ENCODE measurements at regions not wholly inside any gene's neighbourhood (a gene's known extent, or its start where the extent isn't known, plus 50 kb on each side); places are given as distances from the start of the nearest gene placed in this dataset.

DNA sequence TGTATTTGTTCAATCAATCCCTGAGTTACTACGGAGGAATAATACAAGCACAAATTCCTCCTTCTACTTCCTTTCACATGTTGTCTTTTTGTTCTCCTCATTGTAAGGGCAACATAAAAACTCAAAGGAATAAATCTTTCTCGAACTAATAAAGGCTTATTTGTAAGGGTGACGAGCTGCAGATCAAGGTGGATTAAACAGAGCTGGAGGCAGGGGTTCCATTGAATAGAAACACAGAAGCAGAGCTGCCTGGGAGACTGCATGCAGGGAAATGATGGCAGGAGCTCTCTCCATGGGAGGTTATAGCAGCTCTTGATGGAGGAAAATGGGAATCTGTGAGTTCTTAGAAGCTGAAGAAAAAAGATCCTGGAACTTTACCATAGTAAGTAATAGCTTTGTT is 160.2 kb downstream of the CYYR1 start:
- intact Hi-C loops (cut with DNase I), result no loop called here
- ATAC-seq, result no peak
- no peak for DNase-seq (ENCODE audit: low spot score)

DNA sequence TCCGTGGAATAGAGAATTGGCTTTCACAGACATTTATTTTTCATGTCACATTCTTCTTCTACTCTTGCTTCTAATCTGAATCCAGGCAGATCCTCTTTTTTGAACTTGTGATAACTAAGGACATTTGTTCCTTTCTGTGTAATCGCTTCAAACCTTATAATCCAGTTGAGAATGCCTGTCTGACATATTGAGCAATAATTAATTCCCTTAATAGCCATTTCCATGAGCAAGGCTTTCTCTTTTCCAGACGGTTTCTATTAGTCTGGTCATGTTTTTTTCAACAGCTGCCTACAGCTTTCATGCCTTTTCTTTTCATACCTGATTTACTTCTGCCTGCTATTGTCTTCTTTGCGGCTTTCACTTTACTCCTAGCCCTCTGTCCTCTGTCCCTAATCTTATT is 163.4 kb downstream of the CYYR1 start:
- ATAC-seq (peak; percentile 80), DNase-seq (ENCODE audit: low spot score) (no peak)
- intact Hi-C loops (cut with DNase I), result no loop called here

- DNase-seq (ENCODE audit: low spot score) (no peak), ATAC-seq (no peak)
- intact Hi-C loops (cut with DNase I), result no loop called here
Observed at GRCh38 chr21:26408511-26408910, 164.6 kb downstream of the CYYR1 start.

DNA sequence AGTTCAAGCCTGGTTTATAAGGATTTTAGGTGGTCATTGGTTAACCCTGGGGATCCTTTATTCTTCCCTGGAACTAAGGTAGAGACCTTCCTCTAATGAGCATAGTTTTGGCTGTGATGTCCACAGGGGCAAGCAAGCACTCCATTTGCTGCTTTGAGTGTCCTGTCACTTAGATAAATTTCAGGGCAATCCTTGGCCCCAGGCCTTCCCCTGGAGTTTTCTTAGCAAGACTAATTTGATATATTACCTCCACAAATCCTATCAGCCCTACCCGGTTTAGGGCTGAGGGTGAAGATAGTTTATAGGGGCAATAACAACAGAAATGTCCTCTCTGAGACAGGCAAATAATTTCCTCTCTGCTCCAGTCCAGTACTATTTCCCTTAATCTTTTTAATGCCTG is 166.6 kb downstream of the CYYR1 start:
- DNase-seq (ENCODE audit: low spot score) (no peak), ATAC-seq (no peak)
- intact Hi-C loops (cut with DNase I), result no loop called here

DNA sequence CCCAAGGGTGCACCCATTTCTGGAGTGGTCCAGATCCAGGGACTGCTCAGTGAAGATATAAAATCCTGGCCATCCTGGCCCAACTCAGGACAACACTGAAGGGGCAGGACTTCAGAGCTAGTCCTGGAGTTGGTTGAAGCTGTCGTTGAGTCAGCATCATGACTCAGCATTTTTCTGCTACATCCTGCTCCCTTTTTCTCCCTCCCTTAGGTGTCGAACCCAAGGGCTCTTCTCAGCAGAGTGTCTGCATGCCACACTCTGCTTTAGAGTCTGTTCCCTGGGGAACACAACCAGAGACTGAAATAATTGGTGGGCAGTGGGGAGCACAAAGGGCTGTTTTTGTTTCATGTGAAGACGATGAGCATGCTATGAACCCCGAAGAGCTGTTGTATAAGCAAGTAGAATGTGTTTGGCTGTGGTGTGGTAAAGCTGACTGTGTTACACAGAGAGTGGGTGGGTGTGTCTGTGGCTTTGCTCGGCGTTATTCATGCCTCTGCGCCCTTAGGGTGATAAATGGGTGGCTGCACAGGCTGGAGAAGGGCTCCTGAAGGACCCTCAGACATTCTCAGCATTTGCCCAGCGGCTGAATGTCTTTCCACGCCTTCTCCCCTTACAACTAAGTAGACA is 167.2 kb downstream of the CYYR1 start:
- ATAC-seq, result peak; percentile 67
- intact Hi-C loops (cut with DNase I), result no loop called here

GRCh38 chr21:26405071-26405470 is 168.0 kb downstream of the CYYR1 start:
- ATAC-seq, result no peak
- intact Hi-C loops (cut with DNase I), result no loop called here

More for the DNA sequence above, 167.2 kb downstream of the CYYR1 start:
- DNase-seq (ENCODE audit: low spot score), result no peak

DNA sequence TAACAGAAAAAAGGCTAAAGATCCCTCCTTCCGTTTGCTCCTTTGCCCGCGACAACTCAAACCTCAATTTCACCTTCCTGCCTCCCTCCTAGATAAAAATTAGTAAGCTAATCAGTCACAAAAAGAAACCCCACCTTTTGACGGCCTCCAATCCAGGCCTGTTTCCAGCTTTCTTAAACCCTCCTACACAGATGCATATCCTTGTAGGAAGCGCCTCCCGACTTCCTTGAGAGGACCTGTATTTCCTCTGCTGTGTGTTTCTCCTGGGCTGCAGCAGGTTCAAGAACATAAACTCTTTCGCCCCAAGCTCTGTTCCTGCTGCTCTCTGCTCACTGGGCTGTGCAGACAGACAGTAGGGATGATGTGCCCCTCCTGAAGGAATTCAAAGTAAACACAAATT is 168.8 kb downstream of the CYYR1 start:
- intact Hi-C loops (cut with DNase I), result no loop called here
- DNase-seq (ENCODE audit: low spot score) (no peak), ATAC-seq (no peak)

More at GRCh38 chr21:26405071-26405470, 168.0 kb downstream of the CYYR1 start:
- no peak for DNase-seq (ENCODE audit: low spot score)

GRCh38 chr21:26403321-26403720 is 169.8 kb downstream of the CYYR1 start:
- intact Hi-C loops (cut with DNase I), result no loop called here
- no peak for ATAC-seq
- DNase-seq (ENCODE audit: low spot score), result no peak

- ATAC-seq (no peak), DNase-seq (ENCODE audit: low spot score) (no peak)
- intact Hi-C loops (cut with DNase I), result no loop called here
Observed at GRCh38 chr21:26397545-26397944, 175.5 kb downstream of the CYYR1 start.

DNA sequence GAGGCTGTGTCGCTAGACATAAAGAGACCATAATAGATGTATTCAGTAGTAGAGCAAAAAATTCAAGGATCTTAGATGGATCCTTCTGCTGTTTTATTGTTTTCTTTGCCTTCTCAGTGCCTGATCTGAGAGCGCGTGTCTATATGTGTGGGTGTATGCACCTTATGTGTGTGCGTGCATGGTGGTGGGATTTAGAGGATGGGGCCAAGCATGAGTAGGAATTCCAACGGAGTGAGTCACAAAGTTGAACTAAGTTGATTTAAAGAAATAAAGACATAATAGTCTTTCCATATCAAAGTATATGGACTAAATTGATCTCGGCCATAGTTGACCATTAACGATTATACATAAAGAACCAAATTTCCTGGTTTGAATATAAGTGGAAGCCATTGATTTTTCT is 178.7 kb downstream of the CYYR1 start:
- DNase-seq (ENCODE audit: low spot score), result no peak
- no peak for ATAC-seq
- intact Hi-C loops (cut with DNase I), result no loop called here

- intact Hi-C loops (cut with DNase I), result no loop called here
- DNase-seq (ENCODE audit: low spot score) (no peak), ATAC-seq (no peak)
Observed at GRCh38 chr21:26391166-26391565, 181.9 kb downstream of the CYYR1 start.

DNA sequence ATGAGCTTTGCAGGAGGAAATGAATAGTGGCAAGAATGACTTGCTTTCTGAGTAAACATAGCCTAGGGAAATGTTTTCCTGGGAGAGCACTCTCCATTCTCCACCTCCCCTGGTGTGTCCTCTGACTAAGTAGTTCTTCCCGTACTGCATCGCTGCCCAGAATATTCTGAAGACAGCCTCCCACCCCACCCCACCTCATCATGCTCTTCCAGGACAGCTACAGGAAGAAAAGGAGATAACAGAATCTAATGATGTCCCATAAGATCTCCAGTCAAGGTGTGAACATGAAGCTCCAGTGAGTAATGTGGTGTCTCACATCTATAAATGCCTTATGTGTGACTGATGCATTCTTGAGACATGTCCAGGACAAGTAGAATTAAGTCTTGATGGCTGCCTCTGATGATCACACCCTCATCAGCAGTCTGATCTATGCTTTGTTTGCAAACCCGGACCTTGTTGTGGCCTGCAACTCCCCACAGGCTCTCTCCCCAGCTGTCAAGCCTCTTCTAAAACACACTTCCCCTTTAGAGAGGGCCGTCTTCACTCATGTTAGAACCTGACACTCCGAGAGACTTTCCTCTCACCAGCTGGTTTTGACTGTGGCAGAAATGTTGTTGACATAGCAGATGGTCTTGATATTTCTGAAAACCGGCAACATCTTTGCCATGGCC is 183.0 kb downstream of the CYYR1 start:
- no peak for DNase-seq (ENCODE audit: low spot score)
- no peak for ATAC-seq
- intact Hi-C loops (cut with DNase I), result no loop called here

GRCh38 chr21:26388731-26389231 is 184.3 kb downstream of the CYYR1 start:
- DNase-seq (ENCODE audit: low spot score), result no peak
- intact Hi-C loops (cut with DNase I), result no loop called here
- ATAC-seq, result no peak

GRCh38 chr21:26385721-26386120 is 187.4 kb downstream of the CYYR1 start:
- intact Hi-C loops (cut with DNase I), result no loop called here
- no peak for ATAC-seq
- no peak for DNase-seq (ENCODE audit: low spot score)

- DNase-seq (ENCODE audit: low spot score), result no peak
- no peak for ATAC-seq
- intact Hi-C loops (cut with DNase I), result no loop called here
Observed at GRCh38 chr21:26379561-26379960, 193.5 kb downstream of the CYYR1 start.

- intact Hi-C loops (cut with DNase I), result no loop called here
- no peak for DNase-seq (ENCODE audit: low spot score)
- ATAC-seq, result no peak
Observed at GRCh38 chr21:26377111-26377694, 195.9 kb downstream of the CYYR1 start.

DNA sequence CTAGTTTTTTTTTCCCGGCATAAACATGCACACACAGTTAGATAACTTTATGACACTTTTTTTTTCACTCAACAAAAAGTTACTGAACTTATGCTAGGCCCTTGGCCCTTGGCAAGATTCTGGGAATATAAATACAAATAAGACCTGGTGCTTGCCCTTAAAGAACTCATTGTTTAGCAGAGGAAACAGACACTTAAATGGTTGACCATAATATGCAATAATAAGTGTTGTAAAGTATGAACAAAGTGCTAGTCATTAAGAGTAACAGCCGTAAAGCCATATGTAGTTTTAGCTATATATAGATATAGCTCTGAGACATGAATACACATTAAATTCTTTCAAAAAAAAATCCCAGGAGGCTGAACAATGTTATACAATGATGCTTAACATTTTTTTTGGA is 198.3 kb downstream of the CYYR1 start:
- no peak for ATAC-seq
- no peak for DNase-seq (ENCODE audit: low spot score)
- intact Hi-C loops (cut with DNase I), result no loop called here

DNA sequence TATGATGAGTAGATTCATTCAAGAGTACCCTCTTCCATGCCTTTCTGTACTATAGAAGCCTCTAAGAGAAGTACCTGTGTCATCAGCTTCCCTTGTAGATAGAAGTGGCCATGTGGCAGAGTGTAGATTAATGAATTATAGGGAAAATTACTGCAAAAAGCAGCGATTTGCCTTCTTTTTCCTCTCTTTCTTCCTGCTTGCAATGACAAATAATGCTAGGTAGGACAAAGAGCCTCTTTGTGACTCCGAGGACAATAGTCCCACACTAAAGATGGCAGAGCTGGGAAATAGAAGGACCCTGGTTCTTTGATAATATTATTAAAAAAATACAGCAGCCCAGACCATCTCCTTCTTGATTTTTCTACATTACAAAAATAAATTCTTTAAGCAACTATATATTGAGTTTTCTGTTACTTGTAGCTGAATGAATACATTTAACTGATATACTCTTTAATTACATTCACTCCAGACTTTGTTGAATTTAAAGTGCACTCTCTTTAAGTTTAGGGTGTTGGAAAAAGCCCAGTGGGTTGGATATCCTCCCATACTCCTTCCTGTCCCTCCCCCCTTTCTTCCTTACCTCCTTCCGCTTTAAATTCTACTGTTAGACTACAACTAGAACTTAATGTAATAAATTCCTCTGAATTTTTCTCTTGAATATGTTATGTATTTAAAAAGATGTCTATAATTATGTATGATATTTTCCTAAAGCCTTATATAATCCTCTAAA is 198.2 kb upstream of the APP start:
- intact Hi-C loops (cut with DNase I), result no loop called here
- no peak for DNase-seq (ENCODE audit: low spot score)
- no peak for ATAC-seq

GRCh38 chr21:26366781-26367180 is 196.2 kb upstream of the APP start:
- ATAC-seq (no peak), DNase-seq (ENCODE audit: low spot score) (no peak)
- intact Hi-C loops (cut with DNase I), result no loop called here

- intact Hi-C loops (cut with DNase I), result no loop called here
- no peak for DNase-seq (ENCODE audit: low spot score)
- no peak for ATAC-seq
Observed at GRCh38 chr21:26365849-26366248, 195.3 kb upstream of the APP start.

All from sciatic nerve (tissue), 2 donors.